Right renal cortex interstitium (tissue), 3 donors: ENCODE measurements at regions not wholly inside any gene's neighbourhood (a gene's known extent, or its start where the extent isn't known, plus 50 kb on each side); places are given as distances from the start of the nearest gene placed in this dataset.
"Not testable (repeated sequence)": the region's sequence is repeated elsewhere in the genome, so short reads cannot be mapped to it uniquely, and the experiment has no call there.

Experiments
- DNase-seq, 3 donors: peaks; one replicate each; pipeline ENCODE4 v3.0.0-alpha.2; 2013; ENCODE audit warnings: low read depth in 3 of 3, low spot score in 2 of 3

DNA sequence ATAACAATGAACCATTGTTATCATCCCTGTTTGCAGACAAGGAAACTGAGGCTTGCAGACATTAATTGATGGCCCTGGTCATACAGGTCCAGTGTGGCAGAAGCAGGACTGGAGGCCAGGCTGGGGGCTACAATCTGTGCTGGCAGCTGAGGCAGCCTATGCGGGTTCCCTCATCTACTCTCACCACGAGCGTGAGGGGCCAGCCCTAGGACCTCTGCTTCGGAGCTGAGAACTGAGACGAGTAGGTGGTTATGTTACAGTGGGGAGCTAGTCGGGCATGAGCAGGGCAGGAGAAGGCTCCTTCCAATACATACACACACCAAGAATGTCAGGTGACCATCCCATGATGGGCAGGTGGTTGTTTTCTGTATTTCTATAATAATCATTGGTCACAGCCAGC is 82.2 kb upstream of the ASB18 start:
- DNase-seq: no peak

GRCh38 chr2:236348279-236348678 is 84.1 kb upstream of the ASB18 start:
- DNase-seq: no peak

- DNase-seq: no peak
Measured at GRCh38 chr2:236348976-236349375, 84.8 kb upstream of the ASB18 start.

DNA sequence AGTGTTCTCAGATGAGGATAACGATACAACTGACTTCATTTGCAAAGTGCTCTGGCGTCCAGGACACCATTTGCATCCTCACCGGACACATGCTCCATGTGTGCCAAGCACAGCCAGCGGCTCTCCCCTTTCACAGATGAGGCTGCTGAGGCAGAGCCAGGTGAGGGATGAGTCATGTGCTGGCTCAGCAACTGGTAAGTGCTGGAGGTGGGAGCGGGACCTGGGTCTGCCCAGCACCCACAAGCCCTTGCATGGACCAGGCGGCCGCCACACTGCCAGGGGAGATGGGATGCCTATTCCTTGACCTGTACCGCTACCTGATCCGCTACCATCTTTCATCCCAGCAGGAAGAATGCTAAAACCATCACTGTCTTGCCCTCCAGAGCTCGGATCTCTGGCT is 86.2 kb upstream of the ASB18 start:
- no peak for DNase-seq

DNA sequence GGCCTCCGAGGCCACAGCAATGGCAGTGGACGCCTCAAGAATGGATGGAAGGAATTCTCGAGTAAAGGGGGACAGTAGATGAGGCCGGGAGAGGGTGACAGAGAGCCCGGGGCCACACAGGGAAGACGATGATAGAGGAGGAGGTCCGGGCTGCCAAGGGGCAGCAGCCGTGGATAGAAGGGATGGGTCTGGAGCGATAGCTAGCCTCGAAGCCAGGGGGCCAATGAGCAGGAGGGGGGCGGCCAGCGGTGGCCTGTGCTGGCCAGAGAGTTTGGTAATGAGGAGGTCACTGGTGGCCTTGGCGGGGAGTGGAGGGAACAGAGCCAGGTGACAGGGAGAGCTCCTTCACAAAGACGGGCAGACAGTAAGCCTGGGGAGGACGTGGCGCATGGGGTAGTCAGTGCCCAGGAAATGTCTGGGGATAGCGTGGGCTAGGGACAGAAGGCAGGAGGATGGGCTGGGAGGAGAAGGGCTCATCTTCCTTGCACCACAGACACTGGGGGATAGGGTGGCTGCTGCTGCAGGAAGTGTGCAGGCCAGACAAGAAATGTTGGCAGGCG is 87.8 kb upstream of the ASB18 start:
- no peak for DNase-seq

- DNase-seq: no peak
Measured at GRCh38 chr2:236352761-236353593, 88.8 kb upstream of the ASB18 start.

- no peak for DNase-seq
Measured at GRCh38 chr2:236353594-236353942, 89.4 kb upstream of the ASB18 start.

DNA sequence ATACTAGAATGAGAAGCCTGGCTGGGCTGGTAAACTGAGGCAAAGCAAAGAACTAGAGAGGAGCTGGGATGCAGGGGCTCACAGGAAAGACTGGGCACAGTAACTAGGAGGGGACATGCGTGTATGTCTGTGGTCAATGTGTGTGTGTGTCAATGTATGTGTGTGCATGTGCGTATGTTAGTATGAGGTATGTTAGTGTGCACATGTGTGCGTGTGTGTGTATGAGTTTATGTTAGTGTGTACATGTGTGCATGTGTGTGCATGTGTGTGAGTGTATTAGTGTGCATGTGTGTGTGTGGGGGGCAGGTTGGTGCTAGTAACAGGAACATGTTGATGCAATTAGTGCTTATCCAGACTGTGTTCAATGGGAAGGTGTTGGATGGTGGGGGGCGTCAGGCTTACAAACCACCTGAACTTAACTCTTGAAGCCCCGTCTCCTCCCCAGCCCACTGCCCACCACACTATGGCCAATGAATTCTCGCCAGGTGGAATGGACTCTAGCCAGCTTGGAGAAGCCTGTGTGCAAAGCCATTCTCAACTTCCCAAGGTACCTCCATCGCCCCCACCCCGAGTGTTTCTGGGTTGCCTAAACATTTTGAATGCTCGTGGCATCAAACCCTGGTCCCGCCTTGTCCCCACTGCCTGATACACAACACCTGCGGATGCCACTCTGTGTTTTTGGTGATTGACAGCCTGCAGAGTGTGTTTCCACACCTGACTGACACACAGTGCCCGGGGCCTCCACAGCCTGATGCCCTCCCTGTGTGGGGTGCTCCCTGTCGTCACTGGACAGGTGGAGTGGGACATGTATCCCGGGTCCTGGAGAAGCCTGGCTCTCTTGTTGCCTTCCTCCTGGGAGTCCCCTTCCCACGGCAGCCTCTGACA is 90.1 kb upstream of the ASB18 start:
- no peak for DNase-seq

DNA sequence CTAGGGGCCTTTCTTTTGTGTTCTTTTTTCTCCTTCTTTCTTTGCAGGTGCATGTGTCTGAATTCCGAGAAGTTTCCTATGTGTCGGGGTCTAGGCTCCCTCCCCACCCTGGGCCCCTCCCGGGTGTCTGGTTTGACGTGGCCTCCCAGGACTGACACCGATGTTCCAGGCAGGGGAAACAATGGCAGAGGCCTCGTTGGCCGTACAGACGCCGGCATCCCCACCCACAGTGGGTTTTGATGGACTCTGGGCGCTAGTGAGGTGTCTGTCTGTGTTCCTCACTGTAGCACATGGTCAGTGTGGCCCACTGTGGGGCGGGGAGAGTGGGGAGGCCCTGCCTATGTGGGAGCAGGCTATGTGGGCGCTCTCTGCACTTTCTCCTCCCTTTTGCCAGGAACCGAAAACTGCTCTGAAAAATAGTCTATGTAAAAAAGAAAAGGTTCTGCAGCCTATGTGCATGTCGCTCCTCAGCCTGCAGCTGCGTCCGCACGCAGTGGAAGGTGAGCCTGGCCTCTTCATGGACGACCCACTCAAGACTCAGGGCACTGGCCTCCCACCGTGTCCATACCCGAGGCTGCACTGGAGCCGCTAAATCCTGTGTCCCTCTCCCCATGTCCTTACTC is 90.9 kb upstream of the ASB18 start:
- no peak for DNase-seq

DNA sequence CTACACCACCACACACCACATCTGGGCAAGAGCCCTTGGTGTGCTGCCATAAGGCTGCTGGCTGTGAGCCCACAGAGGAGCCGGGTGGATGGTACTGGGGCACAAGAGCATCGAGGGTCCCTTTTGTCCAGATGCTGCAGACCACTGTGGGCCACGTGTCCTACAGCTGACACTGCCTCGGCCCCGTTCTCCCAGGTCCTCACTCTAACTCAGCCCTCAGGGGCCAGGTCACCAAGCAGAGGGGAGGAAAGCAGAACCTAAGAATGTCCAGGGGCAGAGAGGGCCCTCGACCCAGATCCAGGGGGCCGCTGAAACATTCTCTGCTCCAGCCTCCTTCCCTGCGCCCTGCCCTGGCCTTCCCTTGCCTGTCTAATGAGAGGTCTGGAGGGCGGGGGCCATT is 91.7 kb upstream of the ASB18 start:
- no peak for DNase-seq

DNA sequence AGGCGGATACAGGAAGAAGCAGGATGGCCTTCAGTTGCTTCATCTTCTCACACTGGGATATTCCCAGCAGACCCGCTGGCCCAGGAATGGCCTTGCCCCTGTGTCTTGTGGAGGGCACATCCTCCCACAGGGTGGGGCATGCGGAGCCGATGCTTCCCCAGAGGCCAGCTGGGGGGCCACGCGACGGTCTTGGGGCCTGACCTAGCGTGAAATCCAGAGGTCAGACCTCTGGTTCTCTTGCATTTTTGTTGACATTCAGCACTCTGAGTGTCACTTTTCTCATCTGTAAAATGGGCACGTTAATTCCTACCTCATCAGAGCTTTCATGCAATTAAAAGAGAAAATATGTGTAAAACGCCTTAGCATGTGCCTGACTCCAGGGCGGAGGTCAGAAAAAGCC is 92.1 kb upstream of the ASB18 start:
- not testable (repeated sequence) for DNase-seq

DNA sequence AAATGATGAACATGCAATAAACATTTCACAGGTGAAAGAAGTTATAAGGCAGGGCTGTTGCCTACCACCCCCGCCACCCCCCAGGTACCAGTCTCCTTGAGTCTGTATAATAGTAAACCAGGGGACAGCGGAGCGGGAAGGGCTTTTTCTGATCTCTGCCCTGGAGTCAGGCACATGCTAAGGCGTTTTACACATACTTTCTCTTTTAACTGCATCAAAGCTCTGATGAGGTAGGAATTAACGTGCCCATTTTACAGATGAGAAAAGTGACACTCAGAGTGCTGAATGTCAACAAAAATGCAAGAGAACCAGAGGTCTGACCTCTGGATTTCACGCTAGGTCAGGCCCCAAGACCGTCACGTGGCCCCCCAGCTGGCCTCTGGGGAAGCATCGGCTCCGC is 94.3 kb upstream of the ASB18 start:
- not testable (repeated sequence) for DNase-seq

DNA sequence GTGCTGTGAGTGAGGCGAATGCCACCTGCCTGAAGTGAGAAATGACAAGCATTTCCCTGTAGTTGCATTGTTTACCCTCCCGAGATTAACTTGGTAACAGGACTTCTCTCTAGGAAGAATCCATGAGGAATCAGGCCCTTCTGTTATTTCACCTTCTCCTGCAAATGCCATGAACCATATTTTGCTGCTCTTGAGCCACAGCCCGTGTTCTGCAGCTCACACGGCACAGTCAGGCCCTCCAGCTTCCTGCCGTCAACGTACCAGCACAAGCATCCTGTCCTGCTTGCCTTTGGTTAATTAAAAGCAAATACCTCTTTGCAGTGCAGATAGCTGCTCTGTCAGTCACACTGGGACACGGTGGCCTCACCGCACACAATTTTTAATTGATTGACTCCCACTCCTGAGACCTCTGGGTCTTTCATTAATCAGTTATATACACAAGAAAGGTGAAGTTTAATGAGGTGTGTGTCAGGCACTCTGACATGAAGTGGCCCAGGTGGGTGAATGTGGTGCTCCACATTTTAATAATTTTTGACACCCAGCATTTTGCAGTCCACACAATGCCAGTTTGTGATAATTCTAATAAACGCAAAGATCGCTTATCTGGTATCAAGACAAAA is 95.3 kb upstream of the ASB18 start:
- no peak for DNase-seq

- DNase-seq: no peak
Measured at GRCh38 chr2:236360496-236360895, 96.3 kb upstream of the ASB18 start.

DNA sequence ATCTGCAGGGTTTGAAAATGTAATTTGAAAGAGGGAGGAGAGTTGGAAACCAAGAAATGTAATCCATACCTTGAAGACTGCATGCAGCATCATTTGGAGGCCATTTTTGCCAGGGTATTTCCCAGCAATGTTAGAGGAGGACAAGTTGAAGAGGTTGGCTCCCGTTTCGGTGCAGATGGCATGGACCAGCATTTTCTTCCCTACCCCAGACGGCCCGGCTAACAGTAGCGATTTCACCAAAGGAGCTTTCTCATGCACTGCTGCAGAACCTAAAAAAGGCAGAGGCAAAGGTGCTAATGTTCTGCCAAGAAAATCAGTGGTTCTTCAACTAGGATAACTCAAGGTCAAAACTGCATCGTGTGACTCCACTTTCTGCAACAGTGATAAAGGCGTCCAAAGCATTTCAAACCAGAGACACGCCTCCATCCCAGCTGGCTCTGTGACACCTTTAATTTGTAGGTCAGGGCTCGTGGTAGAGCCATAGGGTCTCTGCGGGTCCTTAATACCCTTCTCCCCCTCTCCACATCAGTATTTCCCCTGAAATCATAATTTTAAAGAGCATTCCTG is 99.6 kb upstream of the ASB18 start:
- DNase-seq: no peak

GRCh38 chr2:236365258-236366048 is 101.2 kb upstream of the ASB18 start:
- DNase-seq: no peak

DNA sequence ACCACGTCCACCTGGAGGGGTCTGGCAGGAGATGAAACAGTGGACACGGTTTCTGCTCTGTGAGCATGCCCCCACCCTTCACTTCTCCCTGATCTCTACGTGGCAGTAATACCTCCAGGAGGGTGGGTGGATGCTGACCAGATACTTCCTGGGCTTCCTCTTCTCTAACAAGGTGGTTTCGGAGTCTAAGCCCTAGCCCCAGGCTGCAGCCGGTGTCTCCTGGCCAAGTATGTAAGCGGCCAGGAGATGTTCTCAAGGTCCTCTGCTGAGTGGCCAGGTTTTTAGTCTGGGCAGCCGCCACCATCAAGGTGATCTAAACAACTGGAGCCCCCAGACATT is 101.8 kb upstream of the ASB18 start:
- DNase-seq: no peak

- no peak for DNase-seq
Measured at GRCh38 chr2:236366397-236366796, 102.2 kb upstream of the ASB18 start.

DNA sequence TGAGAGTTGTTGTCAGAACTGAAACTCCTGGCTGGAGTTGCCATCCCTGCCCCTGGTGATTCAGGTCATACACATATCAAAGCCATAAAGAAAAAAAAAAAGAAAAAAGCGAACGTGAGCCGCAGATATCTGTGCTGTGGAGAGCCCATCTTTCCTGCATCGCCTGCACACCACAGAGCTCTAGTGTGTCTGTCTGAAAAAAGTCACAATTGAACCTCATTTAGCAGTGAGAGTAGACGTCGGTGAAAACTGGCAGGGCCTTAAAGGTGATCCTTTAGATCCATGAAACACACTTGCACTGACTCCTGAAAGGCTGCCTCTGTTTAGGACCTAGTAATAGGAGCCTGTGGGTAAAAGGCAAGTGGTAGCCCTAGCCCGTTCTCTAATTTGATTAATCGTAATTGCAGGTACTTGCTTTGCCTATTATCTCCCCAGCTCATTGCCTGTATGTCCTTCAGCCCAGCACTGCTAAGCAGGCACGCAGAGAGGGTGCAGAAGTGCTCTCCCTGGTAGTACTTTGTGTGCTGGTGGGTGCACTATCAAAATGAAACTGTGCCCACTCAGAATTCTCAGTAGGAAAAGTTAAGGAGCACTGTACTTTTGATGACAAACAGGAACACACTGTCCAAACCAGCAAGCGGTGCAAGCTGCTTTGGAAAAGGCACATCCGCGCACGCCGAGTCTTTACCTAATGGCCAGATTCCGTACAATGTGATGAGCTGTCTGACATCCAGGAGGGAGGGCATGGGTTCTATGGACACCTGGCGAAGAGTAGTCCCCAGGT is 103.5 kb upstream of the ASB18 start:
- DNase-seq: no peak
